Common myeloid progenitor, CD34-positive (primary cell): ENCODE measurements at regions not wholly inside any gene's neighbourhood (a gene's known extent, or its start where the extent isn't known, plus 50 kb on each side); places are given as distances from the start of the nearest gene placed in this dataset.

ENCODE experiments used
- CTCF ChIA-PET: fragments of 350-600 bp; sonication (Branson Sonifier 250); formaldehyde crosslinking; loops from one replicate; lab custom pipeline; 2021; ENCODE audit warnings: antibody characterized with exemption; lab: Charles Lee
- POLR2A ChIA-PET: fragments of 350-600 bp; sonication (Branson Sonifier 250); formaldehyde crosslinking; loops from one replicate; lab custom pipeline; 2021; ENCODE audit warnings: antibody characterized with exemption; lab: Charles Lee
- DNase-seq, 3 donors: peaks; one replicate each; pipeline versions ENCODE4 v3.0.0 to v3.0.0-alpha.2; 2013
- H3K27ac ChIP-seq, 2 experiments: 1 replicate in 1 of 2; 2 replicates in 1 of 2; pipeline ENCODE4 v1.7.0; 2013; ENCODE audit warnings: inconsistent platforms in 2 of 2, low read length in 2 of 2, mild to moderate bottlenecking in 2 of 2, low read depth in 1 of 2, moderate library complexity in 1 of 2; ENCODE audit not compliant: severe bottlenecking in 2 of 2, insufficient read depth in 1 of 2, poor library complexity in 1 of 2
- H3K27me3 ChIP-seq, 5 experiments: replicated peaks in 2 of 5; 1 replicate in 3 of 5; 2 replicates in 2 of 5; pipeline versions ENCODE4 v1.6.1 to v1.7.0; 2013; ENCODE audit warnings: low read length in 4 of 5, mild to moderate bottlenecking in 2 of 5, moderate library complexity in 2 of 5, inconsistent platforms in 1 of 5; ENCODE audit not compliant: insufficient read depth in 5 of 5, control insufficient read depth in 4 of 5
- H3K36me3 ChIP-seq, 4 experiments: 1 replicate in 2 of 4; 2 replicates in 2 of 4; pipeline versions ENCODE4 v1.6.1 to v1.7.0; 2013; ENCODE audit warnings: low read length in 3 of 4, control low read depth in 1 of 4, mild to moderate bottlenecking in 1 of 4; ENCODE audit not compliant: control insufficient read depth in 4 of 4, insufficient read depth in 4 of 4
- H3K4me1 ChIP-seq, 4 experiments: 1 replicate in 3 of 4; 2 replicates in 1 of 4; pipeline versions ENCODE4 v1.6.1 to v1.7.1; 2013; ENCODE audit warnings: low read length in 3 of 4, mild to moderate bottlenecking in 3 of 4, control low read depth in 1 of 4, inconsistent platforms in 1 of 4, moderate library complexity in 1 of 4; ENCODE audit not compliant: control insufficient read depth in 4 of 4, insufficient read depth in 4 of 4; ENCODE audit errors: control extremely low read depth in 1 of 4
- H3K4me3 ChIP-seq, 7 experiments: 1 replicate in 4 of 7; 2 replicates in 3 of 7; pipeline versions ENCODE4 v1.5.1 to v1.7.0; 2013; ENCODE audit warnings: mild to moderate bottlenecking in 7 of 7, low read length in 6 of 7, moderate library complexity in 6 of 7, inconsistent platforms in 2 of 7, low read depth in 2 of 7, control low read depth in 1 of 7; ENCODE audit not compliant: insufficient read depth in 4 of 7, control insufficient read depth in 1 of 7; ENCODE audit errors: extremely low read depth in 1 of 7
- H3K9me3 ChIP-seq, 5 experiments: 1 replicate in 4 of 5; 2 replicates in 1 of 5; pipeline versions ENCODE4 v1.6.1 to v1.7.1; 2013; ENCODE audit warnings: low read length in 4 of 5, mild to moderate bottlenecking in 2 of 5, inconsistent platforms in 1 of 5, low read depth in 1 of 5, moderate library complexity in 1 of 5; ENCODE audit not compliant: control insufficient read depth in 4 of 5, insufficient read depth in 2 of 5; ENCODE audit errors: control extremely low read depth in 1 of 5
- WGBS: methylation state at CpG from one replicate; pipeline ENCODE4 v1.1.5; 2013; ENCODE audit not compliant: insufficient coverage; 5-methylcytosine and 5-hydroxymethylcytosine counted together

DNA sequence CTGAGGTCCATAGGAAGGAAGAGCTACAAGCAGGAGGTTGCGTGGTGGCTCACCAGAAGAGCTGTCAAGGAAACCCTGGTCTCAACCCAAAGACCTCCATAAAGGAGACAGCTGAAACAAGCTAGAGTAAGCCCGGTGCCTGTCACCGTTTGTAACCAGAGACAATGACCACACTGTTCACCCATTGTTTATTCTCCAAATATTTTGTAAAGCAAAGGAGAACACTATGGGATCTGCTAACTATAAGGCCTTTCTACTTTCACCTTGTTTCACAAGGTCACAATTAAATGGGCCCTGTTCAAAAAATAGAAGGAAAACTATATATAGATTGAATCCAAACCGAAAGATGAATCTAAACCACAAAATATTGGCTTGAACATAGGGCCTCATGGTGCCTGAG lies 128.9 kb upstream of the TPRG1 start:
- no peak overlapping the region for H3K27ac ChIP-seq
- no peaks in the 10 kb centered on the region for H3K27me3 ChIP-seq
- DNase-seq, result no peak
- POLR2A ChIA-PET, result no interaction called here
- H3K36me3 ChIP-seq, result no peaks in the 10 kb centered on the region
- H3K4me1 ChIP-seq, result no peaks in the 10 kb centered on the region
- 100% methylated on average over 3 of the region's 4 CpGs for WGBS
- no peak overlapping the region for H3K4me3 ChIP-seq
- CTCF ChIA-PET, result interaction anchor here (1.1 to 4.1 kb wide), 6 partner anchors 12 to 1303 kb away, joined by 4 to 36 read pairs (median 10); no protein-coding TSS in a partner anchor
- no peaks in the 10 kb centered on the region for H3K9me3 ChIP-seq

- no peak for DNase-seq
- no peaks in the 10 kb centered on the region for H3K9me3 ChIP-seq
- no peaks in the 10 kb centered on the region for H3K36me3 ChIP-seq
- WGBS, result 97% methylated on average over 3 of the region's 7 CpGs
- no peak overlapping the region for H3K4me3 ChIP-seq
- ChIA-PET CTCF (no interaction called here), POLR2A (no interaction called here)
- no peak overlapping the region for H3K27ac ChIP-seq
- no peaks in the 10 kb centered on the region for H3K4me1 ChIP-seq
- H3K27me3 ChIP-seq, result no peaks in the 10 kb centered on the region
Observed at GRCh38 chr3:189049458-189050236, 122.1 kb upstream of the TPRG1 start.

DNA sequence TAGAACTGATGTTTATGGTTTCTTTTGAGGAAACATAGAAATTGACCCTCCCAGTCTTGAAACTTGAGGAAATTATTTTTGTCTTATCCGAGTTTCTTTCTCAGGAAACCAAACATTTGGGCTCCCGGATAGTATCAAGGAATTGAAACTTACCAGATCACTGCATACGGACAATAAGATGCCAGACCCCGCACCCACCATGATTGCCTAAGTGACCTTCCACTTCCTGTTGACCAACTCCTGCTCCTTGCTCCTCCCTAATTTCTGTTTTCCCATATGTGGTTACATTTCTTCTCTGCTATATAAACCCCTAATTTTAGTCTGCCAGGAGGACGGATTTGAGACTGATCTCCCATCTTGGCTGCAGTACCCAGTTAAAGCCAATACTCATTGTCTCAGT lies 118.4 kb upstream of the TPRG1 start:
- no peak for DNase-seq
- Histone ChIP-seq H3K4me3 (no peak overlapping the region), H3K9me3 (no peaks in the 10 kb centered on the region), H3K4me1 (no peaks in the 10 kb centered on the region), H3K27ac (no peak overlapping the region), H3K36me3 (no peaks in the 10 kb centered on the region), H3K27me3 (no peaks in the 10 kb centered on the region)
- 96% methylated on average over 5 of the region's 5 CpGs for WGBS
- POLR2A ChIA-PET, result no interaction called here
- CTCF ChIA-PET, result interaction anchor here (1.1 to 1.2 kb wide), 2 partner anchors 12 to 55 kb away, joined by 3 read pairs; no protein-coding TSS in a partner anchor

- Histone ChIP-seq H3K9me3 (peaks cover 0 to 7% (median 0%) of the 10 kb centered on the region in 5 experiments), H3K36me3 (no peaks in the 10 kb centered on the region), H3K27me3 (no peaks in the 10 kb centered on the region), H3K4me3 (no peak overlapping the region), H3K27ac (no peak overlapping the region), H3K4me1 (no peaks in the 10 kb centered on the region)
- ChIA-PET CTCF (no interaction called here), POLR2A (no interaction called here)
- no peak for DNase-seq
- 89% methylated on average over 3 of the region's 3 CpGs for WGBS
Observed at GRCh38 chr3:189056646-189057335, 115.0 kb upstream of the TPRG1 start.

- Histone ChIP-seq H3K27ac (no peak overlapping the region), H3K9me3 (peaks cover 0 to 7% (median 0%) of the 10 kb centered on the region in 5 experiments), H3K36me3 (no peaks in the 10 kb centered on the region), H3K4me3 (no peak overlapping the region), H3K4me1 (no peaks in the 10 kb centered on the region), H3K27me3 (no peaks in the 10 kb centered on the region)
- no CpG with 5 or more reads among the region's 1 CpG for WGBS
- ChIA-PET POLR2A (no interaction called here), CTCF (no interaction called here)
- no peak for DNase-seq
Observed at GRCh38 chr3:189057369-189057768, 114.4 kb upstream of the TPRG1 start.

DNA sequence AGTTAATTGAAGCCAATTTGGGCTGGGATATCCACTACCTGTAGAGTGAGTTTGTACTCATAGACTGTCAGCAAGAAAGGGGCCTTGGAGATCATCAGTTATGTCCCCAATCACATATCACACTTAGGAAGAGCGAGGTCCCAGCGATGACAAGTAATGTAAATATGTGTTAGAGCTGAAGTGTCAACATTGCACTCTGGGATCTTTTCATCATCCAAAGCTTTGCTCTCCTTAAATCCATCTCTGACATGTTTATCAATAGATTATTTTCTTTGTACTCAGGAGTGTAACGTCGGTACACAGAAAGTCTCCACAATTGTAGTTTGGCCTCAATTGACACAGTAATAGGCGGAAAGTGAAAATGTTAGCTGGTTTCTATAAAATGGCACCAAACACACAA lies 113.7 kb upstream of the TPRG1 start:
- Histone ChIP-seq H3K36me3 (no peaks in the 10 kb centered on the region), H3K9me3 (peaks cover 0 to 7% (median 0%) of the 10 kb centered on the region in 5 experiments), H3K4me3 (no peak overlapping the region), H3K4me1 (no peaks in the 10 kb centered on the region), H3K27ac (no peak overlapping the region), H3K27me3 (no peaks in the 10 kb centered on the region)
- WGBS, result no CpG with 5 or more reads among the region's 5 CpGs
- POLR2A ChIA-PET, result no interaction called here
- CTCF ChIA-PET, result interaction anchor here (1.0 kb wide), 1 partner anchor 14 kb away, joined by 3 read pairs; no protein-coding TSS in a partner anchor
- DNase-seq, result no peak

DNA sequence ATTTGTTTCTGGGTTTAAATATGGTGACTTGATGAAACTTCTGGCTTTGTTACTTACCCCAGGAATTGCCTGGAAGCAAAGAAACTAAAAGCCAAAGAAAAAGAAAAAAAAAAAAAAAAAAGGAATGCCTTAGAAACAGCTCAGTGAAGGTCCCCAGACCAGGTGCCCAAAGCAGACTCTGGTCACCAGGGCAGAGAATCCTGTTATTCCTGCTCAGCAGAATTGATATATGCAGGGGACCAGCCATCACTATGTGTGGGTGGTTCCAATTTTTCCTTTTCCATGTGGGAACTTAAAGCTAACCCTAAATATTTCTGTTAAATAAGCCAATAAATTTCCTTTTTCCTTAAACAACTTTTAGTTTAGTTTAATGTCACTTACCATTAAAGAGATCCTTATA lies 100.8 kb upstream of the TPRG1 start:
- Histone ChIP-seq H3K4me3 (no peak overlapping the region), H3K27ac (no peak overlapping the region), H3K4me1 (no peaks in the 10 kb centered on the region), H3K9me3 (peaks cover 0 to 8% (median 0%) of the 10 kb centered on the region in 5 experiments), H3K27me3 (peaks cover 0 to 1% (median 0%) of the 10 kb centered on the region in 5 experiments), H3K36me3 (no peaks in the 10 kb centered on the region)
- ChIA-PET POLR2A (no interaction called here), CTCF (no interaction called here)
- DNase-seq, result no peak
